ENCODE measurements at regions not wholly inside any gene's neighbourhood (a gene's known extent, or its start where the extent isn't known, plus 50 kb on each side); places are given as distances from the start of the nearest gene placed in this dataset.
A peak's percentile ranks its signal among the peaks of the same experiment; 100 is the strongest.

DNA sequence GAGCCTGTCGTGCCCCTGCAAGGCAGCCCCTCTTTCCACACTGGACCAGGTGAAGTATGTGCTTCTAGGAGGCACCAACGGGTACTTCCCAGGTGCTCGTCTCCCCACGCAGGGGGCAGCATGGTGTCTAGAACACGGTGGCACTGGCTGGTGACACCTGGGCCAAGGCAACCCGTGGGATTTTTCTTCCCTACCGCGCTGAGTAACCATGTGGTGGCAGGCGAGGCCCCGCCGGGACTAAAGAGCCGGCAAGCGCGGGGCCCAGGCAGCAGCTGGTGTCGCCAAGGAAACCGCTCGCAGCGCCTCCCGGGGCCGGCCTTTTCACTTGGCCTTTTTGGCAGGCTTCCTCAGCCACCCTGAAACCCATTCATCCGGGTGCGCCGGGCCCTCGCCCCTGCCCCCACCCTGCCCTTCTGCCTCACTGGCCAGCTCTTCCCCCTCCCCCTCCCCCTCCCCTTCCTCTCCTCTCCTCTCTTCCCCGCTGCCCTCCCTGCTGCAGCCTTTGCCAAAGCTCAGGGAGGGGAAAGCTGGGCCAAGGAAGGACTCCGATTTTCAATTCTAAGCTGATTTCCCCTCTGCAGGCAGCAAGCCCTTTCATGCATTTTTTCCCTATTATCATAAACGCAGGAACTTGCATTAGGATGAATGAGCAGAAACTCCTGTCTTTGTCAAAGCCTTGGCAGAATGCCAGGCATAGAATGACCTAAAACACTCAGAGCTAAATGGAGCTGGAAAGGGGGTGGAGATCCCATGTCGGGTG lies 81.2 kb downstream of the IRF2BPL start:
- no peaks in the 10 kb centered on the region for H3K79me2 ChIP-seq (ENCODE audit: control insufficient read depth, insufficient read depth, low read length)
- H3K4me3 ChIP-seq (replicated peaks in 1 of 4; ENCODE audit: control extremely low read depth in 1 of 4, insufficient read depth in 1 of 4, low read depth in 3 of 4, low read length in 4 of 4): peak overlapping the region in 1 of 4 experiments; percentile 10
- H3K9me3 ChIP-seq (ENCODE audit: control insufficient read depth, insufficient read depth, low read depth, low read length): no peaks in the 10 kb centered on the region
- peak overlapping the region; percentile 52 for H3K9ac ChIP-seq (ENCODE audit: insufficient read depth, low read length)
- H3K36me3 ChIP-seq (ENCODE audit: control insufficient read depth, insufficient read depth, low read length): no peaks in the 10 kb centered on the region
- H3K27me3 ChIP-seq (ENCODE audit: control insufficient read depth, insufficient read depth, low read length): no peaks in the 10 kb centered on the region
- peak; percentile 92 to 94 for DNase-seq (ENCODE audit: low read depth in 2 of 2)
- TF ChIP-seq, protein P1, sequence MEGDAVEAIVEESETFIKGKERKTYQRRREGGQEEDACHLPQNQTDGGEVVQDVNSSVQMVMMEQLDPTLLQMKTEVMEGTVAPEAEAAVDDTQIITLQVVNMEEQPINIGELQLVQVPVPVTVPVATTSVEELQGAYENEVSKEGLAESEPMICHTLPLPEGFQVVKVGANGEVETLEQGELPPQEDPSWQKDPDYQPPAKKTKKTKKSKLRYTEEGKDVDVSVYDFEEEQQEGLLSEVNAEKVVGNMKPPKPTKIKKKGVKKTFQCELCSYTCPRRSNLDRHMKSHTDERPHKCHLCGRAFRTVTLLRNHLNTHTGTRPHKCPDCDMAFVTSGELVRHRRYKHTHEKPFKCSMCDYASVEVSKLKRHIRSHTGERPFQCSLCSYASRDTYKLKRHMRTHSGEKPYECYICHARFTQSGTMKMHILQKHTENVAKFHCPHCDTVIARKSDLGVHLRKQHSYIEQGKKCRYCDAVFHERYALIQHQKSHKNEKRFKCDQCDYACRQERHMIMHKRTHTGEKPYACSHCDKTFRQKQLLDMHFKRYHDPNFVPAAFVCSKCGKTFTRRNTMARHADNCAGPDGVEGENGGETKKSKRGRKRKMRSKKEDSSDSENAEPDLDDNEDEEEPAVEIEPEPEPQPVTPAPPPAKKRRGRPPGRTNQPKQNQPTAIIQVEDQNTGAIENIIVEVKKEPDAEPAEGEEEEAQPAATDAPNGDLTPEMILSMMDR (conservative IDR thresholded peaks at IDR 0.05 in 1 of 2, IDR thresholded peaks at IDR 0.05 in 1 of 2; ENCODE audit: low read depth in 1 of 2, low read length in 2 of 2): peak; percentile 23 to 46
- TF ChIP-seq EZH2 (IDR thresholded peaks at IDR 0.05; ENCODE audit: low read length, missing control alignments): no peak
- H3K4me2 ChIP-seq (ENCODE audit: extremely low read depth, insufficient read depth, low read length): peak overlapping the region; percentile 60
- H3K4me1 ChIP-seq (ENCODE audit: control insufficient read depth, extremely low read depth, insufficient read depth, low read length): peaks cover 20% of the 10 kb centered on the region
- H3K27ac ChIP-seq (ENCODE audit: insufficient read depth, low read length): peak overlapping the region; percentile 83
- no peaks in the 10 kb centered on the region for H4K20me1 ChIP-seq (ENCODE audit: control insufficient read depth, extremely low read depth, insufficient read depth, low read length)
- peak overlapping the region; percentile 35 for H2AFZ ChIP-seq (ENCODE audit: low read length)

DNA sequence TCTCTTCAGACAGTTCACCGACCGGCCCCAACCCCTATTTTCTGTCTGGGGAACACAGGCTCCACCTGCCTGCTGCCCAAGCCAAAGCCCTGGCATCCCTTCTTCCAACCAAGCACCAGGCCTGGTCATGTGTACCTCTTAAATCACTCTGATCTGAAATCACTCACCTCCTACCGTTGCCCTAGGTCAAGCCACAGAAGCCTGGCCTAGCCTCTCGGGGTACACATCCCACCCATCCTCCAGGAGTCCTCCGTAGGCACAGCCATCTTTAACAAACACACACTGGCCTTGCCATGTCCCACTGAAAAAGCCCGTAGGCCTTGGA lies 81.8 kb downstream of the IRF2BPL start:
- DNase-seq (ENCODE audit: low read depth in 2 of 2): no peak
- no peaks in the 10 kb centered on the region for H3K36me3 ChIP-seq (ENCODE audit: control insufficient read depth, insufficient read depth, low read length)
- no peaks in the 10 kb centered on the region for H3K27me3 ChIP-seq (ENCODE audit: control insufficient read depth, insufficient read depth, low read length)
- TF ChIP-seq EZH2 (IDR thresholded peaks at IDR 0.05; ENCODE audit: low read length, missing control alignments): no peak
- TF ChIP-seq, protein P1 (conservative IDR thresholded peaks at IDR 0.05 in 1 of 2, IDR thresholded peaks at IDR 0.05 in 1 of 2; ENCODE audit: low read depth in 1 of 2, low read length in 2 of 2): no peak
- no peaks in the 10 kb centered on the region for H3K79me2 ChIP-seq (ENCODE audit: control insufficient read depth, insufficient read depth, low read length)
- peak overlapping the region; percentile 83 for H3K27ac ChIP-seq (ENCODE audit: insufficient read depth, low read length)
- H3K9ac ChIP-seq (ENCODE audit: insufficient read depth, low read length): peak overlapping the region; percentile 52
- H3K4me1 ChIP-seq (ENCODE audit: control insufficient read depth, extremely low read depth, insufficient read depth, low read length): peaks cover 20% of the 10 kb centered on the region
- peak overlapping the region; percentile 35 for H2AFZ ChIP-seq (ENCODE audit: low read length)
- peak overlapping the region; percentile 28 for H3K4me2 ChIP-seq (ENCODE audit: extremely low read depth, insufficient read depth, low read length)
- H3K9me3 ChIP-seq (ENCODE audit: control insufficient read depth, insufficient read depth, low read depth, low read length): no peaks in the 10 kb centered on the region
- H4K20me1 ChIP-seq (ENCODE audit: control insufficient read depth, extremely low read depth, insufficient read depth, low read length): no peaks in the 10 kb centered on the region
- peak overlapping the region in 1 of 4 experiments; percentile 10 for H3K4me3 ChIP-seq (replicated peaks in 1 of 4; ENCODE audit: control extremely low read depth in 1 of 4, insufficient read depth in 1 of 4, low read depth in 3 of 4, low read length in 4 of 4)

DNA sequence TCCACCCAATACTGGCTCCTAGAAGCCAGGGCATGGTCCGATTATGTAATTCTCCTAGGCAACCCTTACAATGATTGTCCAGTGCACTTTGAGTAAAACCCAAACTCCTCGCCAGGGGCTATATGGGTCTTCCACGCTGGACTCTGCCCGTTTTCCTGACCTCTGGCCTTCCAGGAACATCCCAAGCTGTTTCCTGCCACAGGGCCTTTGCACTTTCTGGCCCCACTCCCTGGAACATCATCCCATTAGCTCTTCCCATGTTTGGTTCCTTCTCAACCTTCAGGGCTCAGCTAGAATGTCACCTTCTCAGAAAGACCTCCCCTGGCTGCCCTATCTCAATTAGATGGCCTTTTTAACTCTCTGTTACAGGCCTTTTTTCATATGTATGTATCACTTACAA lies 85.4 kb downstream of the IRF2BPL start:
- Histone ChIP-seq H3K36me3 (ENCODE audit: control insufficient read depth, insufficient read depth, low read length) (no peaks in the 10 kb centered on the region), H3K4me2 (ENCODE audit: extremely low read depth, insufficient read depth, low read length) (no peak overlapping the region), H4K20me1 (ENCODE audit: control insufficient read depth, extremely low read depth, insufficient read depth, low read length) (no peaks in the 10 kb centered on the region), H3K9ac (ENCODE audit: insufficient read depth, low read length) (no peak overlapping the region), H3K27ac (ENCODE audit: insufficient read depth, low read length) (no peak overlapping the region), H3K79me2 (ENCODE audit: control insufficient read depth, insufficient read depth, low read length) (no peaks in the 10 kb centered on the region), H3K9me3 (ENCODE audit: control insufficient read depth, insufficient read depth, low read depth, low read length) (no peaks in the 10 kb centered on the region), H3K27me3 (ENCODE audit: control insufficient read depth, insufficient read depth, low read length) (no peaks in the 10 kb centered on the region), H3K4me1 (ENCODE audit: control insufficient read depth, extremely low read depth, insufficient read depth, low read length) (peaks cover 16% of the 10 kb centered on the region), H2AFZ (ENCODE audit: low read length) (no peak overlapping the region), H3K4me3 (replicated peaks in 1 of 4; ENCODE audit: control extremely low read depth in 1 of 4, insufficient read depth in 1 of 4, low read depth in 3 of 4, low read length in 4 of 4) (no peak overlapping the region)
- DNase-seq (ENCODE audit: low read depth in 2 of 2): no peak
- TF ChIP-seq EZH2 (IDR thresholded peaks at IDR 0.05; ENCODE audit: low read length, missing control alignments): no peak
- TF ChIP-seq, protein P1 (conservative IDR thresholded peaks at IDR 0.05 in 1 of 2, IDR thresholded peaks at IDR 0.05 in 1 of 2; ENCODE audit: low read depth in 1 of 2, low read length in 2 of 2): no peak
